ENCODE measurements at regions not wholly inside any gene's neighbourhood (a gene's known extent, or its start where the extent isn't known, plus 50 kb on each side); places are given as distances from the start of the nearest gene placed in this dataset.
A peak's percentile ranks its signal among the peaks of the same experiment; 100 is the strongest.

- no peak for DNase-seq
- in situ Hi-C loops (cut with MboI; ENCODE audit: low pct_unique_long_range_greater_than_20kb, low sequenced_read_pairs): no loop called here
Observed at GRCh38 chr9:31100311-31100710, 1284.1 kb upstream of the ACO1 start.

DNA sequence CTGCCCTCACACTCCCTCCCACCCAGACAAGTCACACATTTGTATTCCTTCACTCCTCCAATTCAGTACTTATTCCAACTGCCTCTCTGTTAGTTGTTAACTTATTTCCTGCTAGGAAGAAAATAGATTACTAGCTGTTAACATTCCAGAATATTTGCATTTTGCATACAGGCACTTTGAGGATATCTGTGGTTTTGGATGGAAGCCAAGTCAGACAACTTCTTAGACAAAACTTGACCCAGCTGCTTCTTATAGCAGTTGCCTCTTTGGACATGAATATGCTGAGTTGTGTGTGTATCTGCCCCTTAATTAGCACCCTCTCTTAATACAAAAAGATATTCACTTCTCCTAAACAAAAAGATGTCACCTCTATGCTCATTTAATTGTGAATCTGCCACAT lies 1280.6 kb upstream of the ACO1 start:
- DNase-seq: no peak
- in situ Hi-C loops (cut with MboI; ENCODE audit: low pct_unique_long_range_greater_than_20kb, low sequenced_read_pairs): no loop called here

- no peak for DNase-seq
- in situ Hi-C loops (cut with MboI; ENCODE audit: low pct_unique_long_range_greater_than_20kb, low sequenced_read_pairs): no loop called here
Observed at GRCh38 chr9:31104249-31104648, 1280.2 kb upstream of the ACO1 start.

GRCh38 chr9:31112491-31112890 lies 1272.0 kb upstream of the ACO1 start:
- DNase-seq: no peak

DNA sequence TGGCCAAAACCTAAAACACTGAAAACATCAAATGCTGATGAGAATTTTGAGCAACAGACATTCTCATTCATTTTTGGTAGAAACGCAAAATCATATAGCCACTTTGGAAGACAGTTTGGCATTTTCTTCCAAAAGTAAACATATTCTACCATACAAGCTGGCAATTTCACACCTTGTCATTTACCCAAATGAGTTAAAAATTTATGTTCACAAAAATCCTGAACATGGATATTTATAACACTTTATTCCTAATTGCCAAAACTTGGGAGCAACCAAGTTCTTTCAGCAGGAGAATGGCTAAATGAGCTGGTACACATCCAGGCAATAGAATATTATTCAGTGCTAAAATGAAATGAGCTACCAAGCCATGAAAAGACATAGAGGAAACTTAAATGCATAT lies 1270.1 kb upstream of the ACO1 start:
- in situ Hi-C loops (cut with MboI; ENCODE audit: low pct_unique_long_range_greater_than_20kb, low sequenced_read_pairs): no loop called here
- DNase-seq: no peak

More at GRCh38 chr9:31112491-31112890, 1272.0 kb upstream of the ACO1 start:
- in situ Hi-C loops (cut with MboI; ENCODE audit: low pct_unique_long_range_greater_than_20kb, low sequenced_read_pairs): no loop called here

DNA sequence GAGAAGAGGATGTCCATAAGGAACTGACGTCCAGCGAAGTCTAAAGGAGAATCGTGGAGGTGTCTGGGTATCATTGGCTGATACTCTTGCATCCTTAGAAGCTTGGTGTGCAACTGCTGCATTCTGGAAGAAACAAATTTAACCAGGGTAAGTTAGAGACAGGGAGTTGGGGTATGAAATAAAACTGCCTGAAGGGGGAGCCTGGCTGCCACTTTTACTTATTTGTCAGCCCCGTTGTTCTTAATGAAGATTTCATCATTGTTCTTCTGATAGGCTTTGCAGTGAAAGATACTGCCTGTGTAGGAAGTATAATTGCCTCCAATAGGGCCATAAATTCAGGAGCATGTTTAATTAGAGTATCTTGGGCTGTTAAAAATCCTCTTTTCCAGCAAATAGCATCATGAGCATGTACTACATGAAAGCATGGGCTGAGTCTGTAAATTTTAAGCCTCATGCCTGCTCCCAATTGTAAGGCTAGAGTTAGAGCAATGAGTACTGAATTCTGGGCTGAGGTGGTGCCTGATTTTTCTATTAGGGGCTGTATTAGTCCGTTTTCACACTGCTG lies 1264.5 kb upstream of the ACO1 start:
- in situ Hi-C loops (cut with MboI; ENCODE audit: low pct_unique_long_range_greater_than_20kb, low sequenced_read_pairs): no loop called here
- peak; percentile 20 for DNase-seq

DNA sequence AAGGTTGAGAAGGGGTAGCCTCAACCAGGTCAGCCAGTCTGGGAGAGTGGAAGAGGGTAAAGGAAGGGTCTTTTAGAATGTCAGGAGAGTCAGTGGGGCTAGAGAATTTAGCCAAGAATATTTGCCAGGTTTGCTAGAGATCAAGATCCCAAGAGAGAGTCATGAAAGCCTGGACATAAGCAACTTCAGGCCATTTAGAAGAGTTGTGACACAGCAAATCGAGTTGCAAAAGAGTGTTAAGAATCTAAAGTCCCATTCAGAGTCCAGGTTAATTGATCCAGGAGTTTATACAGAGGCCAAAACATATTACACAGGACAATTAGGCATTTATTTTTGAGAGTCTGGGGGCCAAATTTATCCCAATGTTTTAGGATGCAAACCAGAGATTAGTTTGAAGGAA lies 1260.1 kb upstream of the ACO1 start:
- no peak for DNase-seq
- in situ Hi-C loops (cut with MboI; ENCODE audit: low pct_unique_long_range_greater_than_20kb, low sequenced_read_pairs): no loop called here

DNA sequence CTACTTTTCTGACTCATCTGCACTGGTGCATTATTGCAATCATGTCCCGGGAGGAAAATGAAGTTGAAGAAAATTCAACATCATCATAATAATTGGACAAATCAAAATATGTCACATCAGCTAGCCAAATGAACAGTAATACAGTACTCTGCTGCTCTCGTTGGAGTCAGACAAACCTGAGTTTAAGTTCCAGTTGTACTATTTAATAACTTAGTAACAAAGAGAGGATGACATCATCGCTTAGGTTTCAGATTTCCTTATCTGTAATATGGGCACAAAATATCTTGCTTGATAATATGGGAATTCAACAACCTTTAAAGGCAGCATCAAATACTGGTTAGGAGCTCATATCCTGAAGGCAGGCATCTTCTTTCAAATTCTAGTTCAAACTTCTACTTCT lies 1248.9 kb upstream of the ACO1 start:
- in situ Hi-C loops (cut with MboI; ENCODE audit: low pct_unique_long_range_greater_than_20kb, low sequenced_read_pairs): no loop called here
- no peak for DNase-seq

- DNase-seq: no peak
- in situ Hi-C loops (cut with MboI; ENCODE audit: low pct_unique_long_range_greater_than_20kb, low sequenced_read_pairs): no loop called here
Observed at GRCh38 chr9:31136524-31136923, 1247.9 kb upstream of the ACO1 start.

- in situ Hi-C loops (cut with MboI; ENCODE audit: low pct_unique_long_range_greater_than_20kb, low sequenced_read_pairs): no loop called here
- DNase-seq: no peak
Observed at GRCh38 chr9:31137176-31138160, 1247.0 kb upstream of the ACO1 start.

DNA sequence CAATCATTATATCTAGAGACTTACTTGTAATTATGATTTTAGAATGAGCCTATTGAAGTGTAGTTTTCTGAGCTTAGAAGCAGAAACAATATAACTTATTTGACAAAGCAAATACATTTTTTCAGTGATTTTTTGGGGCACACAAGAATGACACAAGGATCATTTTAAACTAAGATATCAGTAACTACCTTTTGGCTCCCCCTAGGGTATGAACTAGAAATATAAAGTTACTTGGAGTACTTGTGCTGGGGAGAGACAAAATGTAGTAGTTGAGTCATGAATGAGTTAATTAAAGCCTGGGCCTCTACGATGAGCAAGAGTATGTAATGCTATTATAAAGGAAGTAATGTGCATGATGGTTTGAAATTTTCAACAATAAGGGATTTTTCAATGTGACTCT lies 1244.1 kb upstream of the ACO1 start:
- in situ Hi-C loops (cut with MboI; ENCODE audit: low pct_unique_long_range_greater_than_20kb, low sequenced_read_pairs): no loop called here
- DNase-seq: peak; percentile 26

DNA sequence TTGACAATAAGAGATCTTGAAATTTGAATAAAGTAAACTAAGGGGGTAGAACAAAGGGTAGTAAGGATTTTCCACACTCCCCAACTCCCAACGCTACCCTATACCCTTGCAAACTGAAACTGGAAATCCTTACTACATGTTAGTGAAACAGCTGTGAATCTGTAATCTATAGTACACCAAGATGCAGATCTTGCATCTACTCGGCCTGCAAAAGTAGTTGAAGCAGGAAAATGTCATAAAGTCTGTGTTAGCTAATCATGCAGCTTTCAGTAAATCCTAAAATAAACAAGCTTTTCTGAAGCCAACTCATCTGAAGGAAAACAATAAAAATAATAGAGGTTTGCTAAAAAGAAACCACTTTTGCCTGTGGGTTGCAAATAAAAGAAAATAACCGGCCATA lies 1242.0 kb upstream of the ACO1 start:
- no peak for DNase-seq
- in situ Hi-C loops (cut with MboI; ENCODE audit: low pct_unique_long_range_greater_than_20kb, low sequenced_read_pairs): no loop called here

DNA sequence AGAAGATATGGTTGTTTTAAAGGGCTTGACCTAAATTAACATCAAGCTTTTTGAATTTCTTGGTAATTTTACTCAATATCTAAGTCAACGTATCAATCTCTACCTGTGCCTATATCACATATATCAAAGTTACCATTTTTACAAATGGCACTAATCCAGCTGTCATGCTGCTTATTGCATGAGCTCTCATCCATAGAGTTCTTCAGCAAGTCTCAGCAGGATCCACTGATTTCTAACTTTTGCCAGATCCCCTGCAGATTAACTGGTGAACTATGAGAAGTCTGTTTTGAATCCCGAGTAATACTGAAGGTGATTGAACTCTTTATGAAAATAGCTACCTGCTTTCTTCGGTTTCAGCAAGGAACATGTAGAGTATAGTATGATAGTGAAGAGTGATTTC lies 1239.8 kb upstream of the ACO1 start:
- in situ Hi-C loops (cut with MboI; ENCODE audit: low pct_unique_long_range_greater_than_20kb, low sequenced_read_pairs): no loop called here
- no peak for DNase-seq

- in situ Hi-C loops (cut with MboI; ENCODE audit: low pct_unique_long_range_greater_than_20kb, low sequenced_read_pairs): no loop called here
- DNase-seq: no peak
Observed at GRCh38 chr9:31146485-31147166, 1237.8 kb upstream of the ACO1 start.

GRCh38 chr9:31153250-31153840 lies 1231.1 kb upstream of the ACO1 start:
- no peak for DNase-seq
- in situ Hi-C loops (cut with MboI; ENCODE audit: low pct_unique_long_range_greater_than_20kb, low sequenced_read_pairs): no loop called here

GRCh38 chr9:31166516-31166915 lies 1217.9 kb upstream of the ACO1 start:
- in situ Hi-C loops (cut with MboI; ENCODE audit: low pct_unique_long_range_greater_than_20kb, low sequenced_read_pairs): no loop called here
- no peak for DNase-seq

DNA sequence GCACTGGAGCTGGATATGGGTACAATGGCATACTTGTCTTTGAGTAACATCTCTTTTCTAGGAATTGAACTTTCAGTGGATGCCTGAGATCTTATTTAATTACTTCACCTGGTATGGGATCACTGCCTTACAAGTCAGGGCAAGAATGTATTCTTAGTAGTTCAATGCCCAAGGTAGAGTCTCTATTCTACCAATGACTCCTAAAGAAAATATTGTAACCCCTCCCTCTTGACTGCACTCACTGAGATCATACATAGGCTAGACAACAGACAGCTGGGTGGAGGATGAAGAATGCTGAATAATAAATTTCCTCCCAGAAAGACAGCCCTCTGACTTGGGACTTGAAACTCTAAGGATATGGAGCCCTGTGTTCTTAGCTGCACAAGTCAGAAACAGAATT lies 1216.3 kb upstream of the ACO1 start:
- DNase-seq: no peak
- in situ Hi-C loops (cut with MboI; ENCODE audit: low pct_unique_long_range_greater_than_20kb, low sequenced_read_pairs): no loop called here

GRCh38 chr9:31174681-31175080 lies 1209.8 kb upstream of the ACO1 start:
- DNase-seq: no peak
- in situ Hi-C loops (cut with MboI; ENCODE audit: low pct_unique_long_range_greater_than_20kb, low sequenced_read_pairs): no loop called here

DNA sequence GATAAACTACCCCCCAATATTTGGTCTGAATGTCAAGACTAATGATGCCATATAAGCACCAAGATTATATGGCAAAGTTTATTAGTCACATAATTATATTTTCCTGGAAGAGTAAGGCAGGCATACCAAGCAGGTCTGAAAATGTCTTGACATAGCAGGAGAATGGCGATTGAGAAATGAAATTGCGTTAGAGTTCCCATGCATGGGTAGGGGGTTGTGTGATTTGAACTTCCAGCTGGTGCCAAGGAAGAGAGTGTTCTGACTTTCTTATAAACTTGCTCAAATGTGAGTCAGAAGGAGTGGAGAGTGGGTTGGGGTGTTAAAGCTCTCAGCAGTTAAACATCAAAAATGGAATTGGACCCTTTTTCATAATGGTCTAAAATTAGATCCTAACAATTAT lies 1200.6 kb upstream of the ACO1 start:
- DNase-seq: no peak
- in situ Hi-C loops (cut with MboI; ENCODE audit: low pct_unique_long_range_greater_than_20kb, low sequenced_read_pairs): no loop called here

DNA sequence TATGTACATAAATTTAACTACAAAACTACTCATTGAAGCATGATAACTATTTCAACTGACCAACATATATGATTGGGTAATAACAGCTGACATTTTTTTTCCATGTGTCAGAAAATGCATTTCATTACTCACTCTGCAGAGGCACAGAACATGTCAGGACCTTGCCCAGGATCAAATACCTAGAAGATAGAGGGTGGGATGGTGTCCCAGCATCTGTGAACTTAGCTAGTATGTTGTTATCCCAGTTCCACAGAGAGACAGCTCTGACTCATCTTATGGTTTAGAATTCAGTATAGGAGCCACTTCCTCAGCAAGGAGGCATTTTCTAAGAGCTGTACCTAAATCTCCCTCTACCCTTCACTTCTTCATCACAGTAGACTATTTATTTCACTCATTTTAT lies 1198.6 kb upstream of the ACO1 start:
- in situ Hi-C loops (cut with MboI; ENCODE audit: low pct_unique_long_range_greater_than_20kb, low sequenced_read_pairs): no loop called here
- DNase-seq: no peak
